HG03558 (cell line): ENCODE measurements at regions not wholly inside any gene's neighbourhood (a gene's known extent, or its start where the extent isn't known, plus 50 kb on each side); places are given as distances from the start of the nearest gene placed in this dataset.

ENCODE experiments used
- ATAC-seq: cut with Tn5 transposase; IDR thresholded peaks from one replicate; pipeline ENCODE4 v1.9.1; 2021; ENCODE audit warnings: moderate number of reproducible peaks; ENCODE audit not compliant: unreplicated experiment; ENCODE audit errors: extremely low read depth

DNA sequence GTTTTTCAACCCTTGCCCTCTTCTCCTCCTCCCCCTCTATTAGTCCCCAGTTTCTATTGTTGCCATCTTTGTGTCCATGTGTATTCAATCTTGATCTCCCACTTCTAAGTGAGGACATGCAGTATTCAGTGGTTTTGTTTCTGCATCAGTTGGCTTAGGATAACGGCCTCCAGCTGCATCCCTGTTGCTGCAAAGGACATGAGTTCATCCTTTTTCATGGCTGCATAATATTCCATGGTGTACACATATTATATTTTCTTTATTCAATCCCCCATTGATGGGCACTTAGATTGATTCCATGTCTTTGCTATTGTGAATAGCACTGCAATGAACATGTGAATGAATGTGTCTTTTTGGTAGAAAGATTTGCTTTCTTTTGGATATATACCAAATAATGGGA lies 190.4 kb upstream of the LYZL1 start:
- no peak for ATAC-seq

DNA sequence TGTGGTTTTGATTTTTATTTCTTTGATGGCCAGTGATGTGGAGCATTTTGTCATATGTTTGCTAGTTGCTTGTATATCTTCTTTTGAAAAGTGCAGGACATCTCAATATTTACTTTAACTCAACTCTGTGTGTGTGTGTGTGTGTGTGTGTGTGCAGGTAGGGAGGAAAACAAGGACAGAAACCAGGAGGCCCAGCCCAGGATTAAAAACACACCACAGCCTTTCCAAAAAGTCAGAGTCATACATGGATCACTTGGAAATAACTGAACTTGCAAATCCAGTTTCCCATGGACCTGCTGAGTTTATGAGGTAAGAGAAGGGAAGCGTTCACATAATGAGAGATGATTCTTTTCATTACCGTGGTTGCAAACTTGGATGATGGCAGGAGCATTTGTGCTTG lies 189.9 kb upstream of the LYZL1 start:
- no peak for ATAC-seq

- ATAC-seq, result no peak
These were observed 189.5 kb upstream of the LYZL1 start for GRCh38 chr10:29099415-29099814.

GRCh38 chr10:29100505-29100904 lies 188.4 kb upstream of the LYZL1 start:
- ATAC-seq, result no peak

- no peak for ATAC-seq
These were observed 186.6 kb upstream of the LYZL1 start for GRCh38 chr10:29102233-29102632.

GRCh38 chr10:29102636-29103035 lies 186.2 kb upstream of the LYZL1 start:
- no peak for ATAC-seq

- no peak for ATAC-seq
These were observed 184.0 kb upstream of the LYZL1 start for GRCh38 chr10:29104661-29105399.

DNA sequence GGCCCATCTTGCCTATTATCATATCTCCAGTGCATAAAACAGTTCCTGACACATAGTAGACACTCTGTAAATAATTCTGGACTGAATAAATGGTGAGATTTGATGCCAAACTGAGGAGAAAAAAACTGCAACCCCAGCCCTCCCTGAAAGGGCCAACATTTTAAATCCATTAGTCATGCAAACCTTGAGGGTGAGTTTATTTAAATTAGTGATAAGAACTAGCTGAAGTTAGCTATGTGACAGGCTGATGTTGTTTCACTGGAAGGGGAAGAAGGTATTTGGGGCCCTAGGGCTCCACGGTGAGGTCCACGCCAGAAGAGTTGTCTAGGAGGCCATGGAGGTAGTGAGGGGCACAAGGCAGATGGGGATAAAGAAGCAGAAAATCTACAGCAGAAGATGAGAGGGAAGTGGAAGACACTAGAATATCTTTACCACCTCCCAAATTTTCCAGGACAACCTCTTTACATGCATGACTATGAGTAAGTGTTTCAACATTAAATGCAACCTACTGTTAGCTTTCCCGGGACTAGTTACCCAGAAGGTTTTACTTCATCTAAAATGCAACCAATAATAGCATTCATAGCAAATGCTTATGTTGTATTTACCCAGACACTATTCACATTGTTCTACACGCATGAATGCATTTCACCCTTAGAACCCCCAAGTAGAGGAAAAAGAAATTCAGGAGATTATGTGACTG lies 183.2 kb upstream of the LYZL1 start:
- ATAC-seq, result no peak

- ATAC-seq, result no peak
These were observed 182.6 kb upstream of the LYZL1 start for GRCh38 chr10:29106287-29106686.

GRCh38 chr10:29107866-29108498 lies 180.9 kb upstream of the LYZL1 start:
- no peak for ATAC-seq

DNA sequence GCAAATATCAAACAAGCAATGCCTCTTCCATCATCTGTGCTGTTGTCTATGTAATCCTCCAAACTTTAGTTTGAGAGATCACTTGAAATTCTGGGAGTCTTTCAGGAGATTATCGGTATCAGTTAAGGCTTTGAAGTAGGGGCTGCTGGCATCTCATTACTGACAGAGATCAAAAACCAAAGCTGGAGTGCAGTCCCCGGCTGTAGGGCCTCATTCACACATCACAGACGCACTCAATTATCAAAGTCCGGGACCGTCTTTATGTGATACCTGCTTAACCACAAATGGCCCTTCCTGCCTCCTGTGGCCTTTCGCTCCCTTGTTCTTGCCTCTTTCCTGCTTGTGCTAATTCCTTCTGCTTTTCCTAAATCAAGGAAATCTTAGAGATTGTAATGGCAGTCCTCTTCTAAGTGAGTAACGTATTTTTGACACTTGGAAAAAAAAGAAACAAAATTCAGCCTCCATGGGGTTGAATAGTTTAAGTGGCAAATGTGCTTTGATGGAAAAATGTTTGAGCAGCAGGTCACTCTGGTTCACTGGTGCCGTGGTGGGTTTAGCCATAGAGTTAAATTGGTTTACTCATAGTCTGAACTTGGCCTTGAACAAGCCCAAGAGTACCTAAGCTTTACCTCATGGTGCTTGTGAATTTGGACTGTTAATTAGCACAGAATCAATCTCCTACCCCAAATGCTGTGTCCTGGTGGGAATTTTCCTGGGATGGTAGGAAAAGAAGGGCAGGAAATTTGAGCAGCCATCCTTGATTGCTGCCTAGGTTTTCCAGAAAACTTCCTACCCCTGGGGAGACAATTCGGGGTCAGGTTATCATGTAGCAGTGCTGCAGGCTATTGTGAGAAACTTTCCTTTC lies 178.9 kb upstream of the LYZL1 start:
- no peak for ATAC-seq

DNA sequence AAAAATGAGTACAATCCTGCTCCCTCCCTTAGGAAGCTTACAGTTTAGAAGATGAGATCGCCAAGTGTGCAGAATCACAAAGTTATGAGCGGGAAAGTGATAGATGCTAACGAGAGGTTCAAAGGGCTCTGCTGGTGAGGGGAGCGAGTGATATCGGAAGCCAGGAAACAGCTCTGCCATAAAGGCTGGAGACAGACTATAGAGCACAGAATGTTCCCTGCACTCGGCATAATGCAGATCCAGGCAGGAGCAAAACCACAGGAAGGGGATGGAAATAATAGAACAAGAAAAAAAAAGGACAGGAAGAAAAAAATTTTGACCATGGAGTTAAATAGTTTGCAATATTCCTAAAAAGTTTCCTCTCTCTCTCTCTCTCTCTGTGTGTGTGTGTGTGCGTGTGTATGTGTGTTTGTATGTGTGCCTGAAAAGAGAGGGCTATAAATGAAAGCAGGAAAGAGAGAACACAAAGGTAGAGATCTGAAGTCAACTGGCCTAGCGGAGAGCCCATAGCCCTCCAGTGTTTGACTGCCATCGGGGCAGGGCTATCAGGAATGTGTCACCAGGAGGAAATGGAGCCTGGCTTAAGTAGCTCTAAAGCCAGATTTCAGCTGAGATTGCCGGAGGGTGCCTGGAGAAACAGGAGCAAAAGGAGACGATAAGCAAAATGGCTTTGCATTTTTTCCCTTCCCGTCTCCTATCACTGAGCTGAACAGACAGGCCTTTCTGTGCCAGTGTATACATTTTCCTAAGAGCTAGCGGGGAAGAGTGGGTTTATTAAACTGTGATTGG lies 175.8 kb upstream of the LYZL1 start:
- ATAC-seq, result no peak

DNA sequence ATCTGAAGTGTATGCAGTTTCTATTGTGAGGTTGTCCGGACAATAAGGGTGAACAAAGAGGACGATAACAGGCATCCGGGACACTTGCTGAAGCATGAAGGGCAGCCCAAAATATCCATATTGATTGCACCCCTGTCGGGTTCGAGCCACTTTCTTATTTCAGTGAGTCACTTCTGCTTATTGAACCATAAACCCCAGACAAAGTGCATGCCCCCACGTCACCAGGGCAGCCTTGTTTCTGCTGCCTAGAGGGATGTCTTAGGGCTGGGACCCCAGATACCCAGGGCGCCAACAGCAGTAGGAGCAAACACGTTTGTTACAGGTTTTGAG lies 175.3 kb upstream of the LYZL1 start:
- no peak for ATAC-seq

DNA sequence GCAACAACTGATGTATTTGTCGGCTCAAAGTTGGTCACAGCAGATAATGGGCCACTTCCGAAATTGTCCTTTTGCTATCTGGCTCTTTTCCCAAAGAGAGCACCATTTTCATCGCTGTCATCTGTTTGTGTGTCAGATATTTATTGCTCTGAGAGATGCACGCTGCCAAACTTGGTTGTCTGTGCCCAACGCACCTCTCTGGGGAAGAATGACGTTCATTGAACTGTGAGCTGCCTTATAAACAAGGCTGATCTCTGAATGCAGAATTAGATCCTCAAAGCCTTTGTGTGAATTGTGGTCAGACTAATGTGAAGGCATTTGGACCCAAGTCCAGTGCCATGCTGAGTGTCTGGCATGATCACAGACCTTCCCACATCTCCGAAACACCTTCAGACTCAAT lies 174.7 kb upstream of the LYZL1 start:
- ATAC-seq, result no peak

DNA sequence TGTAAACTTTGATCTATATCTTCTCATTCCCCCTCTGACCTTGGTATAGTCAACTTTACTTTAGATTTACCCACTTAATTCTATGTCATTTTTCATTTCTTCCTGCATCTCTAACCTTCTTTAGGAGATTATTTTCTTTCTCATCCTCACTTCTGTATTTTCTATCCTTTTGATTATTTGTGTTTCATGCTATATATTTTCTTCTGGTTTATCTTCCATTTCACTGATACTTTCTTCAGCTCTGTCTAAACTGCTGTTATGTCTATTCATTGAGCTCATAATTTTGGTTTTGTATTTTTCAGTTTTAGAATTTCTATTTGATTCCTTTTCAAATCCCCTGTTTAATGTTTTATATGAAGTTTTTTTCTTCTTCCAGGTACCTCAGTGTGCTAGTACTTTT lies 171.1 kb upstream of the LYZL1 start:
- ATAC-seq, result no peak

DNA sequence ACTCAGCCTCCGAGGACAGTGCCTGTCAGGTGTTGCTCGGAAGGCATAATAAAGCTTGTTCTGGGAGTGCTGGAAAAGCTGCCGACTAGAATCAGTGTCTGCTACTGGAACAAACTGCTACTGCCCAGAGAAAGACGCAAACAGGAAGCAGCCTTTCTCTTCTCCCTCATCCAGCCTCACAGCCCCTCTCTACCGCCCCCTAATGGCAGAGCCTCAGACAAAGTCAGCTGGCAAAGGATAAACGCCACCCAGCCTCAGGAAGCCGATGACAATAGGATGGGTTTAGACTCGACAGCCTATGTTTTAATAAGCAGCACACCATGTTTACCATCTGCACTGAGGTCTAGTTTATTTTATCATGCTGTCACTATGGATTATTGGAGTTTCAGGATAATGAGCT lies 169.5 kb upstream of the LYZL1 start:
- ATAC-seq, result no peak

DNA sequence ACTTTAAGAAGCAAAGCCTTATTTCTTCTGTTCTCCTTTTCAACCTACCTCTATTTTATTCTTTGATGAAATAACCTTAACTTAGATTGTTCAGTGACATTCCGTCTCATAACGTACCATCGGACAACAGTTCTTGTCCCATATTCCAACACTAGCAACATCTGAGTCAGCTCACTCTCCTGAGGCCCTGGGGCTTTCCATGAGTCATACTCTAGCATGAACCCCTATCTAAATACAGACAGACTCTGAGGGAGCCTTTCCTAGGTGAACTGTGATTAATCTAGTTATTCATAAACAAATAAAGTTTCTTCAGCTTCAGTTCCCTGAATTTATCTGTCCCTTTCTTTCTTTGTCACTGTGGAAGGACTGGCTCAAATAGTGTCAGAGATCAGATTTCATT lies 168.7 kb upstream of the LYZL1 start:
- ATAC-seq, result no peak

GRCh38 chr10:29124864-29125263 lies 164.0 kb upstream of the LYZL1 start:
- ATAC-seq, result no peak

- no peak for ATAC-seq
These were observed 161.7 kb upstream of the LYZL1 start for GRCh38 chr10:29127037-29127700.

DNA sequence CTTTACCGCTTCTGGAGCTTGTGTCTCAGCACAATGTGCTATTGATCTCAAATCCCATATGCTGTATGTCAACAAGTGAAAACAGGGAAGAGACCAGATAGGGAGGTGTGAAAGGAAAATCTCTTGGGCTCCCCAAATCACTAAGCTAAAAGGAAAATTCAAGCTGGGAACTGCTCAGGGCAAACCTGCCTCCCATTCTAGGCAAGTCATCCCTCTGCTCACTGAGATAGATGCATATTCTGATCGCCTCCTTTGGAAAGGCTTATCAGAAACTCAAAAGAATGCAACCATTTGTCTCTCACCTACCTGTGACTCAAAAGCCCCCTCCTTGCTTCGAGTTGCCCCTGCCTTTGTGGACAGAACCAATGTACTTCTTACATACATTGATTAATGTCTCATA lies 161.1 kb upstream of the LYZL1 start:
- no peak for ATAC-seq
